ENCODE measurements at regions not wholly inside any gene's neighbourhood (a gene's known extent, or its start where the extent isn't known, plus 50 kb on each side); places are given as distances from the start of the nearest gene placed in this dataset.

DNA sequence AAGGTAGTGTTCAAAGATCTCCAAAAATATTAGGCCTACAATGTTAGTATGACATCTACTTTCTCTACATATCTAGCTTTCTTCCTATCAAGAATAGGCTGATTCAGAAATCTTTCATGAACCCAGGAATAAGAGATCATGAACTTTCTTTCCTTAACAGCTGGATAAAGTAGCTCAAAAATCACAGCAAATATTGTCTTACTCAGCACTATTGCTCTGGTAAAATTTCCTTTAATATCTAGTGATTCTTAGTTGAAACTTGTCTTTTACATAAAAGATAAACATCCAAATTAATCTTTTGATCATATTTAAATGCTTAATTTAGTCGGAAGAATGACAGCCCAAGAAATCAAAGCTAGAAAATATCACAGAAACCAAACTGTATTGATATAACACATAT is 131.9 kb downstream of the NOL4 start (continued):
- no peak for TF ChIP-seq ZBTB43 (CRISPR knock-in tag; IDR thresholded peaks at IDR 0.05)
- no peak for TF ChIP-seq FOXJ3 (CRISPR knock-in tag; IDR thresholded peaks at IDR 0.05; ENCODE audit: borderline replicate concordance)
- no peak for TF ChIP-seq CREB1 (CRISPR knock-in tag; IDR thresholded peaks at IDR 0.05)
- TF ChIP-seq E2F5 (CRISPR knock-in tag; IDR thresholded peaks at IDR 0.05), result no peak
- TF ChIP-seq FOXK1 (CRISPR knock-in tag; IDR thresholded peaks at IDR 0.05), result no peak
- TF ChIP-seq TCF7 (CRISPR knock-in tag; IDR thresholded peaks at IDR 0.05; ENCODE audit: low read depth), result no peak
- no peak for TF ChIP-seq CDX4 (CRISPR knock-in tag; IDR thresholded peaks at IDR 0.05; ENCODE audit: borderline replicate concordance)

DNA sequence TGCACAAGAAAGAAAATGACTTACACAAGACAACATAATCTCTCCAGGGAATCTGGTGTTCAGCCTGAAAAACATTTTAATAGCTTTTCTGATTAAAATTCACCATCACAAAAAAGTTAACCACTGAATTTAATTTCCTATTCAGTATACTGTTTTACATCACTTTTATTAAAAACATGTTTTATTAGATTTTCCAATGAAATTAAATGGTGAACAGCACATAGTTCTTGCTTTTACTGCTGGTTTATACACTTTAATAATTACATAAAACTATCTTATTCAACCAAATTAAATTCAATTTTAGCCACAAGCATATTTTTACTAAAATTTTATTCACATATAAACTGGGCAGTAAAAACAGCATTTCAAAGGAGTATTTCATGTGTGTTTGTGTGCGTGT is 138.3 kb downstream of the NOL4 start:
- no peak overlapping the region for H3K27ac Mint-ChIP-seq
- no peak overlapping the region for H3K4me3 Mint-ChIP-seq
- no peaks in the 10 kb centered on the region for H3K27me3 Mint-ChIP-seq (ENCODE audit: low read depth)
- H3K9me3 Mint-ChIP-seq, result no peaks in the 10 kb centered on the region
- ChIA-PET CTCF (no interaction called here), POLR2A (no interaction called here)
- DNase-seq (ENCODE audit: low spot score) (no peak), ATAC-seq (no peak)
- no peaks in the 10 kb centered on the region for H3K4me1 Mint-ChIP-seq
- TF ChIP-seq, protein P1, sequence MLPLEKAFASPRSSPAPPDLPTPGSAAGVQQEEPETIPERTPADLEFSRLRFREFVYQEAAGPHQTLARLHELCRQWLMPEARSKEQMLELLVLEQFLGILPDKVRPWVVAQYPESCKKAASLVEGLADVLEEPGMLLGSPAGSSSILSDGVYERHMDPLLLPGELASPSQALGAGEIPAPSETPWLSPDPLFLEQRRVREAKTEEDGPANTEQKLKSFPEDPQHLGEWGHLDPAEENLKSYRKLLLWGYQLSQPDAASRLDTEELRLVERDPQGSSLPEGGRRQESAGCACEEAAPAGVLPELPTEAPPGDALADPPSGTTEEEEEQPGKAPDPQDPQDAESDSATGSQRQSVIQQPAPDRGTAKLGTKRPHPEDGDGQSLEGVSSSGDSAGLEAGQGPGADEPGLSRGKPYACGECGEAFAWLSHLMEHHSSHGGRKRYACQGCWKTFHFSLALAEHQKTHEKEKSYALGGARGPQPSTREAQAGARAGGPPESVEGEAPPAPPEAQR (CRISPR knock-in tag; IDR thresholded peaks at IDR 0.05), result no peak
- TF ChIP-seq, protein P2, sequence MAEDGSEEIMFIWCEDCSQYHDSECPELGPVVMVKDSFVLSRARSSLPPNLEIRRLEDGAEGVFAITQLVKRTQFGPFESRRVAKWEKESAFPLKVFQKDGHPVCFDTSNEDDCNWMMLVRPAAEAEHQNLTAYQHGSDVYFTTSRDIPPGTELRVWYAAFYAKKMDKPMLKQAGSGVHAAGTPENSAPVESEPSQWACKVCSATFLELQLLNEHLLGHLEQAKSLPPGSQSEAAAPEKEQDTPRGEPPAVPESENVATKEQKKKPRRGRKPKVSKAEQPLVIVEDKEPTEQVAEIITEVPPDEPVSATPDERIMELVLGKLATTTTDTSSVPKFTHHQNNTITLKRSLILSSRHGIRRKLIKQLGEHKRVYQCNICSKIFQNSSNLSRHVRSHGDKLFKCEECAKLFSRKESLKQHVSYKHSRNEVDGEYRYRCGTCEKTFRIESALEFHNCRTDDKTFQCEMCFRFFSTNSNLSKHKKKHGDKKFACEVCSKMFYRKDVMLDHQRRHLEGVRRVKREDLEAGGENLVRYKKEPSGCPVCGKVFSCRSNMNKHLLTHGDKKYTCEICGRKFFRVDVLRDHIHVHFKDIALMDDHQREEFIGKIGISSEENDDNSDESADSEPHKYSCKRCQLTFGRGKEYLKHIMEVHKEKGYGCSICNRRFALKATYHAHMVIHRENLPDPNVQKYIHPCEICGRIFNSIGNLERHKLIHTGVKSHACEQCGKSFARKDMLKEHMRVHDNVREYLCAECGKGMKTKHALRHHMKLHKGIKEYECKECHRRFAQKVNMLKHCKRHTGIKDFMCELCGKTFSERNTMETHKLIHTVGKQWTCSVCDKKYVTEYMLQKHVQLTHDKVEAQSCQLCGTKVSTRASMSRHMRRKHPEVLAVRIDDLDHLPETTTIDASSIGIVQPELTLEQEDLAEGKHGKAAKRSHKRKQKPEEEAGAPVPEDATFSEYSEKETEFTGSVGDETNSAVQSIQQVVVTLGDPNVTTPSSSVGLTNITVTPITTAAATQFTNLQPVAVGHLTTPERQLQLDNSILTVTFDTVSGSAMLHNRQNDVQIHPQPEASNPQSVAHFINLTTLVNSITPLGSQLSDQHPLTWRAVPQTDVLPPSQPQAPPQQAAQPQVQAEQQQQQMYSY (CRISPR knock-in tag; IDR thresholded peaks at IDR 0.05), result no peak
- TF ChIP-seq ZBTB43 (CRISPR knock-in tag; IDR thresholded peaks at IDR 0.05), result no peak
- TF ChIP-seq JUN (CRISPR knock-in tag; IDR thresholded peaks at IDR 0.05), result no peak
- TF ChIP-seq, protein P3, sequence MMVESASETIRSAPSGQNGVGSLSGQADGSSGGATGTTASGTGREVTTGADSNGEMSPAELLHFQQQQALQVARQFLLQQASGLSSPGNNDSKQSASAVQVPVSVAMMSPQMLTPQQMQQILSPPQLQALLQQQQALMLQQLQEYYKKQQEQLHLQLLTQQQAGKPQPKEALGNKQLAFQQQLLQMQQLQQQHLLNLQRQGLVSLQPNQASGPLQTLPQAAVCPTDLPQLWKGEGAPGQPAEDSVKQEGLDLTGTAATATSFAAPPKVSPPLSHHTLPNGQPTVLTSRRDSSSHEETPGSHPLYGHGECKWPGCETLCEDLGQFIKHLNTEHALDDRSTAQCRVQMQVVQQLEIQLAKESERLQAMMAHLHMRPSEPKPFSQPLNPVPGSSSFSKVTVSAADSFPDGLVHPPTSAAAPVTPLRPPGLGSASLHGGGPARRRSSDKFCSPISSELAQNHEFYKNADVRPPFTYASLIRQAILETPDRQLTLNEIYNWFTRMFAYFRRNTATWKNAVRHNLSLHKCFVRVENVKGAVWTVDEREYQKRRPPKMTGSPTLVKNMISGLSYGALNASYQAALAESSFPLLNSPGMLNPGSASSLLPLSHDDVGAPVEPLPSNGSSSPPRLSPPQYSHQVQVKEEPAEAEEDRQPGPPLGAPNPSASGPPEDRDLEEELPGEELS (CRISPR knock-in tag; IDR thresholded peaks at IDR 0.05), result no peak
- no peak for TF ChIP-seq NFYB (CRISPR knock-in tag; conservative IDR thresholded peaks at IDR 0.05; ENCODE audit: low read depth)
- TF ChIP-seq MAX (CRISPR knock-in tag; IDR thresholded peaks at IDR 0.05), result no peak
- TF ChIP-seq GABPB1 (CRISPR knock-in tag; IDR thresholded peaks at IDR 0.05), result no peak
- TF ChIP-seq GRHL2 (CRISPR knock-in tag; IDR thresholded peaks at IDR 0.05; ENCODE audit: insufficient replicate concordance, severe bottlenecking), result no peak
- TF ChIP-seq ATF2 (CRISPR knock-in tag; IDR thresholded peaks at IDR 0.05; ENCODE audit: borderline replicate concordance, low read depth), result no peak
- no peak for TF ChIP-seq SP1 (CRISPR knock-in tag; conservative IDR thresholded peaks at IDR 0.05)
- TF ChIP-seq, protein P4, sequence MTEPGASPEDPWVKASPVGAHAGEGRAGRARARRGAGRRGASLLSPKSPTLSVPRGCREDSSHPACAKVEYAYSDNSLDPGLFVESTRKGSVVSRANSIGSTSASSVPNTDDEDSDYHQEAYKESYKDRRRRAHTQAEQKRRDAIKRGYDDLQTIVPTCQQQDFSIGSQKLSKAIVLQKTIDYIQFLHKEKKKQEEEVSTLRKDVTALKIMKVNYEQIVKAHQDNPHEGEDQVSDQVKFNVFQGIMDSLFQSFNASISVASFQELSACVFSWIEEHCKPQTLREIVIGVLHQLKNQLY (CRISPR knock-in tag; IDR thresholded peaks at IDR 0.05), result no peak
- no peaks in the 10 kb centered on the region for H3K36me3 Mint-ChIP-seq

Data from WTC11 (cell line).